NOMO-1 treated with DMSO at 0.1 percent for 48 hours (cell line): ENCODE measurements at regions not wholly inside any gene's neighbourhood (a gene's known extent, or its start where the extent isn't known, plus 50 kb on each side); places are given as distances from the start of the nearest gene placed in this dataset.

ENCODE experiments used
- DNase-seq: peaks from one replicate; lab custom pipeline; 2025; ENCODE audit not compliant: unreplicated experiment; lab: John Stamatoyannopoulos, UW

GRCh38 chr6:90960324-90960723, 373.5 kb upstream of the MAP3K7 start:
- DNase-seq, result no peak

- no peak for DNase-seq
Observed at GRCh38 chr6:90955246-90955645, 368.4 kb upstream of the MAP3K7 start.

- no peak for DNase-seq
Observed at GRCh38 chr6:90953405-90954161, 366.7 kb upstream of the MAP3K7 start.

- DNase-seq, result no peak
Observed at GRCh38 chr6:90952176-90952575, 365.3 kb upstream of the MAP3K7 start.

GRCh38 chr6:90948540-90948939, 361.7 kb upstream of the MAP3K7 start:
- no peak for DNase-seq

- DNase-seq, result no peak
Observed at GRCh38 chr6:90947184-90948064, 360.6 kb upstream of the MAP3K7 start.

GRCh38 chr6:90941885-90942284, 355.0 kb upstream of the MAP3K7 start:
- no peak for DNase-seq

- peak; percentile 81 for DNase-seq
Observed at GRCh38 chr6:90940812-90941481, 354.1 kb upstream of the MAP3K7 start.

GRCh38 chr6:90939906-90940305, 353.0 kb upstream of the MAP3K7 start:
- no peak for DNase-seq

- DNase-seq, result no peak
Observed at GRCh38 chr6:90938122-90938521, 351.2 kb upstream of the MAP3K7 start.

GRCh38 chr6:90936286-90936685, 349.4 kb upstream of the MAP3K7 start:
- DNase-seq, result no peak

- DNase-seq, result no peak
Observed at GRCh38 chr6:90934966-90935365, 348.1 kb upstream of the MAP3K7 start.

GRCh38 chr6:90934081-90934480, 347.2 kb upstream of the MAP3K7 start:
- no peak for DNase-seq

- DNase-seq, result no peak
Observed at GRCh38 chr6:90932351-90932750, 345.5 kb upstream of the MAP3K7 start.

GRCh38 chr6:90928051-90928450, 341.2 kb upstream of the MAP3K7 start:
- no peak for DNase-seq

GRCh38 chr6:90925726-90926125, 338.9 kb upstream of the MAP3K7 start:
- no peak for DNase-seq

- DNase-seq, result no peak
Observed at GRCh38 chr6:90922325-90922724, 335.5 kb upstream of the MAP3K7 start.

- DNase-seq, result peak; percentile 85
Observed at GRCh38 chr6:90918361-90918760, 331.5 kb upstream of the MAP3K7 start.

- DNase-seq, result no peak
Observed at GRCh38 chr6:90917376-90917775, 330.5 kb upstream of the MAP3K7 start.

- DNase-seq, result no peak
Observed at GRCh38 chr6:90916968-90917367, 330.1 kb upstream of the MAP3K7 start.

- DNase-seq, result no peak
Observed at GRCh38 chr6:90915224-90915915, 328.5 kb upstream of the MAP3K7 start.
